ENCODE measurements at regions not wholly inside any gene's neighbourhood (a gene's known extent, or its start where the extent isn't known, plus 50 kb on each side); places are given as distances from the start of the nearest gene placed in this dataset.

DNA sequence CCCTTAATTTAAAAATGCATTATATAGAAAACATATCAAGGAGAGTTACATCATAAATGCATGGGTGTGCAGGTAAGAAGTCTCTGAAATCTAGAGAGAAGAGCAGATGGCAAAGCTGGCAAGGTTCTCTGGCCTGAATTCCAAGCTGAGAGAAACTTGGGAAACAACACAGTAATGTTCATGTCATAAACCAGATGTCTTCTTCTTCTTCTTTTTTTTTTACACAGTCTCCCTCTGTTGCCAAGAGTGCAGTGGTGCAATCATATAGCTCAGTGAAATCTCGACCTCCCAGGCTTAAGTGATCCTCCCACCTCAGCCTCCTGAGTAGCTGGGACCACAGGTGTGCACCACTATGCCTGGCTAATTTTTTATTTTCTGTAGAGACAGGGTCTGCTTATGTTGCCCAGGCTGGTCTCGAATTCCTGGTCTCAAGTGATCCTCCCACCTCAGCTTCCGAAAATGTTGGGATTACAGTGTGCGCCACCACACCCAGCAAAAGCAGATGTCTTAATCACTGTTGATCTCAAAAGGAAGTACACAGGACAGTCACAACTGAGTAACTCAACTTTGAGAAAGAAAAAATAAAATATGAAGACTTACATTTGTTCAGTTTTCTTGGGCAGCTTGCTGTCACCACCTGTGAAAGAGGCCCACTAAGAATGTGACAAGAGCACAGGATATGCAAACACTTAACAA is 77.3 kb downstream of the DNAAF9 start:
- Histone ChIP-seq H3K27me3 (ENCODE audit: control insufficient read depth, insufficient read depth, low read length) (no peaks in the 10 kb centered on the region), H3K36me3 (ENCODE audit: control insufficient read depth, insufficient read depth, low read length) (peaks cover 59% of the 10 kb centered on the region), H3K4me3 (ENCODE audit: low read length) (no peak overlapping the region), H3K9me3 (ENCODE audit: control insufficient read depth, low read depth, low read length) (no peaks in the 10 kb centered on the region), H3K4me1 (ENCODE audit: control insufficient read depth, insufficient read depth, low read length) (no peaks in the 10 kb centered on the region), H3K27ac (ENCODE audit: low read length) (no peak overlapping the region)
- DNase-seq, result no peak
- WGBS (ENCODE audit: insufficient coverage, low lambda C conversion rate), result 89% methylated on average over 3 of the region's 4 CpGs

GRCh38 chr20:3328501-3328900 is 79.0 kb downstream of the DNAAF9 start:
- Histone ChIP-seq H3K27ac (ENCODE audit: low read length) (no peak overlapping the region), H3K27me3 (ENCODE audit: control insufficient read depth, insufficient read depth, low read length) (no peaks in the 10 kb centered on the region), H3K4me1 (ENCODE audit: control insufficient read depth, insufficient read depth, low read length) (no peaks in the 10 kb centered on the region), H3K4me3 (ENCODE audit: low read length) (no peak overlapping the region), H3K36me3 (ENCODE audit: control insufficient read depth, insufficient read depth, low read length) (peaks cover 71% of the 10 kb centered on the region), H3K9me3 (ENCODE audit: control insufficient read depth, low read depth, low read length) (no peaks in the 10 kb centered on the region)
- 94% methylated on average over 3 of the region's 4 CpGs for WGBS (ENCODE audit: insufficient coverage, low lambda C conversion rate)
- DNase-seq, result no peak

GRCh38 chr20:3326779-3327521 is 80.5 kb downstream of the DNAAF9 start:
- no peaks in the 10 kb centered on the region for H3K9me3 ChIP-seq (ENCODE audit: control insufficient read depth, low read depth, low read length)
- peaks cover 77% of the 10 kb centered on the region for H3K36me3 ChIP-seq (ENCODE audit: control insufficient read depth, insufficient read depth, low read length)
- no CpG with 5 or more reads among the region's 7 CpGs for WGBS (ENCODE audit: insufficient coverage, low lambda C conversion rate)
- H3K4me3 ChIP-seq (ENCODE audit: low read length), result no peak overlapping the region
- no peak overlapping the region for H3K27ac ChIP-seq (ENCODE audit: low read length)
- no peak for DNase-seq
- H3K27me3 ChIP-seq (ENCODE audit: control insufficient read depth, insufficient read depth, low read length), result no peaks in the 10 kb centered on the region
- H3K4me1 ChIP-seq (ENCODE audit: control insufficient read depth, insufficient read depth, low read length), result no peaks in the 10 kb centered on the region

DNA sequence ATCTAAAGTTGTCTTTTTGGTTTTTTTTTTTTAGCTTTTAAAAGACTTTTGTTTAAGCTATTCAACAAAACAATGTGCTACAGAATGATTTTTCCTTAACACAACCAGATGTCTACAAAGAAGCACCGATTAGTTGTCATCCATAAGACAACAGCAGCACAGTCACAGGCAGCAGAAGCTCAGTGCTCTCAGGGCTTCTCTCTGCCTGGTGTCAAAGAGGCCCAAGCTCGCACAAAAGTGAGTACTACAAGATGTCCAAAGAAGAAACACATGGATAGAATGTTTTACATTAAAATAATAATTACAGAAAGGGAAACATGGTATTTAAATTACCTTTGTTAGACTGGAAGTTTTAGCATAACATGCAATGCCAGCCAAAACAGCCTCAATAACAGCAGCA is 81.6 kb downstream of the DNAAF9 start:
- Histone ChIP-seq H3K4me1 (ENCODE audit: control insufficient read depth, insufficient read depth, low read length) (no peaks in the 10 kb centered on the region), H3K9me3 (ENCODE audit: control insufficient read depth, low read depth, low read length) (no peaks in the 10 kb centered on the region), H3K36me3 (ENCODE audit: control insufficient read depth, insufficient read depth, low read length) (peaks cover 78% of the 10 kb centered on the region), H3K4me3 (ENCODE audit: low read length) (no peak overlapping the region), H3K27ac (ENCODE audit: low read length) (no peak overlapping the region), H3K27me3 (ENCODE audit: control insufficient read depth, insufficient read depth, low read length) (no peaks in the 10 kb centered on the region)
- no peak for DNase-seq
- no CpG with 5 or more reads among the region's 2 CpGs for WGBS (ENCODE audit: insufficient coverage, low lambda C conversion rate)

- no CpG with 5 or more reads among the region's 5 CpGs for WGBS (ENCODE audit: insufficient coverage, low lambda C conversion rate)
- DNase-seq, result peak; percentile 8 to 14
- H3K4me1 ChIP-seq (ENCODE audit: control insufficient read depth, insufficient read depth, low read length), result no peaks in the 10 kb centered on the region
- peaks cover 69% of the 10 kb centered on the region for H3K36me3 ChIP-seq (ENCODE audit: control insufficient read depth, insufficient read depth, low read length)
- H3K27ac ChIP-seq (ENCODE audit: low read length), result no peak overlapping the region
- no peaks in the 10 kb centered on the region for H3K9me3 ChIP-seq (ENCODE audit: control insufficient read depth, low read depth, low read length)
- H3K27me3 ChIP-seq (ENCODE audit: control insufficient read depth, insufficient read depth, low read length), result no peaks in the 10 kb centered on the region
- no peak overlapping the region for H3K4me3 ChIP-seq (ENCODE audit: low read length)
These were observed 84.1 kb downstream of the DNAAF9 start for GRCh38 chr20:3323398-3323797.

DNA sequence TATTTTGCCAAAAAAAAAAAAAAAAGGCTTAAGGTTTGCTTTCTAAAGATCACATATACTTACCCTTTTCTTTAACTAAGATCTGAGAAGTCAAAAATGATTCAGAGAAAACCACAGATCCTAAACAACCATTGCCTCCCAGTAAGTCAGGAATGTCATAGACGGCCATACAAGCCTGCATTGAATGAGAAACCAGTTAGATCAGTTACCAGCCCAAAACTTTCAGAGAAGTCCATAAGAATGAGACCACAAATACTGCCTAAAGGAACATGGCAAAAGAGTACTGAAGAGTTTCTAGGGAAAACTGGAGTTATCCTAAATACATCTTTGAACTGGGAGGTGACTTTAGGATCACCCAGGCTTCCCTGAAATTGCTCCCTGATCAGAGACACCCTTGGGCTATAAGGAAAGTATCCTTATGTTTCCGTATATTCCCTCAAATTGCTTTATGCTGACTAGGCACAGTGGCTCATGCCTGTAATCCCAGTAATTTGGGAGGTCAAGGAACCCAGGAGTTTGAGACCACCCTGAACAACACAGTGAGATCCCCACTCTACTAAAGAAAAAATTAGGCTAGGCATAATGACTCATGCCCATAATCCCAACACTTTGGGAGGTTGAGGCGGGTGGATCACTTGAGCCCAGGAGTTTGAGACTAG is 79.4 kb upstream of the SLC4A11 start:
- no peak overlapping the region for H3K27ac ChIP-seq (ENCODE audit: low read length)
- no CpG with 5 or more reads among the region's 3 CpGs for WGBS (ENCODE audit: insufficient coverage, low lambda C conversion rate)
- no peaks in the 10 kb centered on the region for H3K27me3 ChIP-seq (ENCODE audit: control insufficient read depth, insufficient read depth, low read length)
- H3K36me3 ChIP-seq (ENCODE audit: control insufficient read depth, insufficient read depth, low read length), result peaks cover 65% of the 10 kb centered on the region
- H3K4me3 ChIP-seq (ENCODE audit: low read length), result no peak overlapping the region
- no peaks in the 10 kb centered on the region for H3K4me1 ChIP-seq (ENCODE audit: control insufficient read depth, insufficient read depth, low read length)
- no peaks in the 10 kb centered on the region for H3K9me3 ChIP-seq (ENCODE audit: control insufficient read depth, low read depth, low read length)
- DNase-seq, result no peak

DNA sequence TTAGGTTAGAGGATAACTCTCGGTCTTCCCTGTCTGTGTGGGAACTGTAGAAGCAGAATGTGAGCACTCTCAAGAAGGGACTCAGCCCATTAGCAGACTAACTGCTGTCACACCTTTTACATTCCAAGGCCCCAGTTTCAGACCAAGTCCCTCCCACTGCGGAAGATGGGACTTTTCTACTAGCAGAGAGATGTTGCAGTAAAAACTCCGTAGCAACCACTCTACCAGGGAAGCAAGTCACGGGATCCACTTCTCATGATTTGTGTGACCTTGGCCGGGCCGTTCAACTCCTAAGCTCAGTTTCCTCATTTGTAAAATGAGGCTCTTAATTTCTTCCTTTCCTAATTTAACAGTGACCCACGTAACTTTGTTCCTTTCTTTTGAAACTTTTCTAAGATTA is 77.1 kb upstream of the SLC4A11 start:
- Histone ChIP-seq H3K27ac (ENCODE audit: low read length) (no peak overlapping the region), H3K9me3 (ENCODE audit: control insufficient read depth, low read depth, low read length) (no peaks in the 10 kb centered on the region), H3K4me1 (ENCODE audit: control insufficient read depth, insufficient read depth, low read length) (no peaks in the 10 kb centered on the region), H3K27me3 (ENCODE audit: control insufficient read depth, insufficient read depth, low read length) (no peaks in the 10 kb centered on the region), H3K4me3 (ENCODE audit: low read length) (no peak overlapping the region), H3K36me3 (ENCODE audit: control insufficient read depth, insufficient read depth, low read length) (peaks cover 62% of the 10 kb centered on the region)
- 86% methylated on average over 1 of the region's 7 CpGs for WGBS (ENCODE audit: insufficient coverage, low lambda C conversion rate)
- DNase-seq, result peak in 1 of 2 donors; percentile 33

GRCh38 chr20:3315136-3315535 is 76.1 kb upstream of the SLC4A11 start:
- H3K36me3 ChIP-seq (ENCODE audit: control insufficient read depth, insufficient read depth, low read length), result peaks cover 63% of the 10 kb centered on the region
- H3K4me1 ChIP-seq (ENCODE audit: control insufficient read depth, insufficient read depth, low read length), result no peaks in the 10 kb centered on the region
- no peaks in the 10 kb centered on the region for H3K9me3 ChIP-seq (ENCODE audit: control insufficient read depth, low read depth, low read length)
- 40% methylated on average over 1 of the region's 2 CpGs for WGBS (ENCODE audit: insufficient coverage, low lambda C conversion rate)
- H3K4me3 ChIP-seq (ENCODE audit: low read length), result no peak overlapping the region
- H3K27ac ChIP-seq (ENCODE audit: low read length), result no peak overlapping the region
- no peaks in the 10 kb centered on the region for H3K27me3 ChIP-seq (ENCODE audit: control insufficient read depth, insufficient read depth, low read length)
- DNase-seq, result no peak

- Histone ChIP-seq H3K4me3 (ENCODE audit: low read length) (no peak overlapping the region), H3K27me3 (ENCODE audit: control insufficient read depth, insufficient read depth, low read length) (no peaks in the 10 kb centered on the region), H3K4me1 (ENCODE audit: control insufficient read depth, insufficient read depth, low read length) (no peaks in the 10 kb centered on the region), H3K9me3 (ENCODE audit: control insufficient read depth, low read depth, low read length) (no peaks in the 10 kb centered on the region), H3K36me3 (ENCODE audit: control insufficient read depth, insufficient read depth, low read length) (peaks cover 63% of the 10 kb centered on the region), H3K27ac (ENCODE audit: low read length) (no peak overlapping the region)
- no CpG with 5 or more reads among the region's 1 CpG for WGBS (ENCODE audit: insufficient coverage, low lambda C conversion rate)
- DNase-seq, result no peak
These were observed 75.4 kb upstream of the SLC4A11 start for GRCh38 chr20:3314391-3314790.

GRCh38 chr20:3313683-3314065 is 74.7 kb upstream of the SLC4A11 start:
- no peak overlapping the region for H3K27ac ChIP-seq (ENCODE audit: low read length)
- no peaks in the 10 kb centered on the region for H3K9me3 ChIP-seq (ENCODE audit: control insufficient read depth, low read depth, low read length)
- no peak for DNase-seq
- peaks cover 68% of the 10 kb centered on the region for H3K36me3 ChIP-seq (ENCODE audit: control insufficient read depth, insufficient read depth, low read length)
- H3K4me1 ChIP-seq (ENCODE audit: control insufficient read depth, insufficient read depth, low read length), result no peaks in the 10 kb centered on the region
- no peak overlapping the region for H3K4me3 ChIP-seq (ENCODE audit: low read length)
- WGBS (ENCODE audit: insufficient coverage, low lambda C conversion rate), result no CpG with 5 or more reads among the region's 2 CpGs
- no peaks in the 10 kb centered on the region for H3K27me3 ChIP-seq (ENCODE audit: control insufficient read depth, insufficient read depth, low read length)
